ENCODE measurements at regions not wholly inside any gene's neighbourhood (a gene's known extent, or its start where the extent isn't known, plus 50 kb on each side); places are given as distances from the start of the nearest gene placed in this dataset.

DNA sequence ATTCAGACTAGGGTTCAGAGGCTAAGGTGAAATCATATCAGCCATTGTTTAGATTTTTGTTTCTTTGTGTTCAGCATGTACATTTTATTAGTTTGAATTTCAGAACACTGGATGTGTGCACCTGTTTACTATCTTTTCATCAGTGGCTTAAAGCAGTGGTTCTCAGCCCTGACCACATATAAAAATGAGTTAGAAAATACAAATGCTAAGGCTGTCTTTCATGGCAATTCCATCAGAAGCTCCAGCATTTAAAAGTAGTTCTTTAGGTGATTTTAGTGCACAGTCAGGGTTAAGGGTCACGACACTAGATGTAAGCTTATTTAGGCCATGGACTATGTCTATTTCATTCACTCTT lies 213.5 kb downstream of the NECTIN3 start:
- CTCF ChIA-PET: no interaction called here
- no peak for TF ChIP-seq PKNOX1 (IDR thresholded peaks at IDR 0.05)
- no peak for TF ChIP-seq ZNF384 (IDR thresholded peaks at IDR 0.05)
- no peak for TF ChIP-seq FOXK2 (IDR thresholded peaks at IDR 0.05)
- no peak for TF ChIP-seq ARNT (IDR thresholded peaks at IDR 0.05)
- TF ChIP-seq SUZ12 (IDR thresholded peaks at IDR 0.05): no peak
- TF ChIP-seq NFRKB (IDR thresholded peaks at IDR 0.05): no peak
- TF ChIP-seq CTBP1 (IDR thresholded peaks at IDR 0.05; ENCODE audit: borderline replicate concordance): no peak
- TF ChIP-seq L3MBTL2 (conservative IDR thresholded peaks at IDR 0.05): no peak
- TF ChIP-seq BHLHE40 (IDR thresholded peaks at IDR 0.05; ENCODE audit: borderline replicate concordance): no peak
- no peak for TF ChIP-seq FOXM1 (IDR thresholded peaks at IDR 0.05; ENCODE audit: borderline replicate concordance)
- no peak for TF ChIP-seq ELF4 (IDR thresholded peaks at IDR 0.05)
- no peak for TF ChIP-seq HDGF (IDR thresholded peaks at IDR 0.05; ENCODE audit: borderline replicate concordance)
- TF ChIP-seq LEF1 (IDR thresholded peaks at IDR 0.05; ENCODE audit: borderline replicate concordance): no peak
- TF ChIP-seq TARDBP (IDR thresholded peaks at IDR 0.05): no peak
- no peak for TF ChIP-seq SP1 (IDR thresholded peaks at IDR 0.05)
- TF ChIP-seq FOXA1 (IDR thresholded peaks at IDR 0.05): no peak
- POLR2A ChIA-PET: no interaction called here
- DNase-seq (ENCODE audit: extremely low spot score): no peak

GRCh38 chr3:111285694-111286093 lies 214.1 kb downstream of the NECTIN3 start:
- ChIA-PET POLR2A (no interaction called here), CTCF (no interaction called here)
- TF ChIP-seq FOXA1 (IDR thresholded peaks at IDR 0.05): no peak
- no peak for TF ChIP-seq FOXK2 (IDR thresholded peaks at IDR 0.05)
- TF ChIP-seq LEF1 (IDR thresholded peaks at IDR 0.05; ENCODE audit: borderline replicate concordance): no peak
- TF ChIP-seq PKNOX1 (IDR thresholded peaks at IDR 0.05): no peak
- TF ChIP-seq BHLHE40 (IDR thresholded peaks at IDR 0.05; ENCODE audit: borderline replicate concordance): no peak
- TF ChIP-seq NFRKB (IDR thresholded peaks at IDR 0.05): no peak
- no peak for TF ChIP-seq SUZ12 (IDR thresholded peaks at IDR 0.05)
- TF ChIP-seq FOXM1 (IDR thresholded peaks at IDR 0.05; ENCODE audit: borderline replicate concordance): no peak
- no peak for TF ChIP-seq L3MBTL2 (conservative IDR thresholded peaks at IDR 0.05)
- TF ChIP-seq SP1 (IDR thresholded peaks at IDR 0.05): no peak
- no peak for TF ChIP-seq HDGF (IDR thresholded peaks at IDR 0.05; ENCODE audit: borderline replicate concordance)
- TF ChIP-seq ARNT (IDR thresholded peaks at IDR 0.05): no peak
- TF ChIP-seq CTBP1 (IDR thresholded peaks at IDR 0.05; ENCODE audit: borderline replicate concordance): no peak
- no peak for TF ChIP-seq ZNF384 (IDR thresholded peaks at IDR 0.05)
- no peak for TF ChIP-seq TARDBP (IDR thresholded peaks at IDR 0.05)
- DNase-seq (ENCODE audit: extremely low spot score): no peak

DNA sequence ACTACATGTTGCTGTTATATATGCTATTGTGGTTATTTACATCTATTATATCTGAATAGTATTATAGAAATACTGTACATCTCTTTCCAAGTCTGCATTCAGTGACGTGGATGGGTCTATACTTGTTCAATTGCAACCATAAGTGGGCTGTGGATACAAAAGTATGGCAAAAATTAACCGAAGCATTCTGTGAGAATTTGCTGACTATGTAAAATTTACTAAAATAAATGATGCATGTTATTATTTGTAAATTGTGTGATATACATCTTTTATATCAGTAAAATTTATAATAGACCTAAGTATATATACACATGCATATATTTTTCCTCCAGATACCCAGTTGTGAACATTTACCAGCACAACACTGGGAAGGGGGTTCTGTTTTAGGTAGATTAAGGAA lies 215.1 kb downstream of the NECTIN3 start:
- DNase-seq (ENCODE audit: extremely low spot score): no peak
- CTCF ChIA-PET: no interaction called here
- POLR2A ChIA-PET: no interaction called here
- TF ChIP-seq PKNOX1 (IDR thresholded peaks at IDR 0.05) (no peak), NFRKB (IDR thresholded peaks at IDR 0.05) (no peak), TARDBP (IDR thresholded peaks at IDR 0.05) (no peak), ELF4 (IDR thresholded peaks at IDR 0.05) (no peak), BHLHE40 (IDR thresholded peaks at IDR 0.05; ENCODE audit: borderline replicate concordance) (no peak)

- CTCF ChIA-PET: no interaction called here
- POLR2A ChIA-PET: no interaction called here
- no peak for TF ChIP-seq L3MBTL2 (conservative IDR thresholded peaks at IDR 0.05)
- no peak for TF ChIP-seq FOXM1 (IDR thresholded peaks at IDR 0.05; ENCODE audit: borderline replicate concordance)
- TF ChIP-seq ELF4 (IDR thresholded peaks at IDR 0.05): no peak
- TF ChIP-seq CTBP1 (IDR thresholded peaks at IDR 0.05; ENCODE audit: borderline replicate concordance): no peak
- no peak for TF ChIP-seq PKNOX1 (IDR thresholded peaks at IDR 0.05)
- no peak for TF ChIP-seq HDGF (IDR thresholded peaks at IDR 0.05; ENCODE audit: borderline replicate concordance)
- no peak for TF ChIP-seq ZNF384 (IDR thresholded peaks at IDR 0.05)
- no peak for TF ChIP-seq SP1 (IDR thresholded peaks at IDR 0.05)
- TF ChIP-seq FOXA1 (IDR thresholded peaks at IDR 0.05): no peak
- no peak for TF ChIP-seq NFRKB (IDR thresholded peaks at IDR 0.05)
- TF ChIP-seq BHLHE40 (IDR thresholded peaks at IDR 0.05; ENCODE audit: borderline replicate concordance): no peak
- no peak for TF ChIP-seq FOXK2 (IDR thresholded peaks at IDR 0.05)
- TF ChIP-seq LEF1 (IDR thresholded peaks at IDR 0.05; ENCODE audit: borderline replicate concordance): no peak
- TF ChIP-seq SUZ12 (IDR thresholded peaks at IDR 0.05): no peak
- TF ChIP-seq ARNT (IDR thresholded peaks at IDR 0.05): no peak
- TF ChIP-seq TARDBP (IDR thresholded peaks at IDR 0.05): no peak
- no peak for DNase-seq (ENCODE audit: extremely low spot score)
These were observed 220.5 kb downstream of the NECTIN3 start for GRCh38 chr3:111292117-111292516.

GRCh38 chr3:111299192-111299615 lies 227.6 kb downstream of the NECTIN3 start:
- ChIA-PET POLR2A (no interaction called here), CTCF (no interaction called here)
- no peak for DNase-seq (ENCODE audit: extremely low spot score)
- TF ChIP-seq BHLHE40 (IDR thresholded peaks at IDR 0.05; ENCODE audit: borderline replicate concordance) (no peak), PKNOX1 (IDR thresholded peaks at IDR 0.05) (no peak), L3MBTL2 (conservative IDR thresholded peaks at IDR 0.05) (no peak), SUZ12 (IDR thresholded peaks at IDR 0.05) (no peak), LEF1 (IDR thresholded peaks at IDR 0.05; ENCODE audit: borderline replicate concordance) (no peak), ELF4 (IDR thresholded peaks at IDR 0.05) (no peak), FOXA1 (IDR thresholded peaks at IDR 0.05) (no peak), SP1 (IDR thresholded peaks at IDR 0.05) (no peak), ZNF384 (IDR thresholded peaks at IDR 0.05) (no peak), TARDBP (IDR thresholded peaks at IDR 0.05) (no peak), FOXM1 (IDR thresholded peaks at IDR 0.05; ENCODE audit: borderline replicate concordance) (no peak), ARNT (IDR thresholded peaks at IDR 0.05) (no peak), HDGF (IDR thresholded peaks at IDR 0.05; ENCODE audit: borderline replicate concordance) (no peak), NFRKB (IDR thresholded peaks at IDR 0.05) (no peak), CTBP1 (IDR thresholded peaks at IDR 0.05; ENCODE audit: borderline replicate concordance) (no peak), FOXK2 (IDR thresholded peaks at IDR 0.05) (no peak)

All from HEK293T (cell line).